NCI-H1048 (cell line): ENCODE measurements at regions not wholly inside any gene's neighbourhood (a gene's known extent, or its start where the extent isn't known, plus 50 kb on each side); places are given as distances from the start of the nearest gene placed in this dataset.
"Not testable (repeated sequence)": the region's sequence is repeated elsewhere in the genome, so short reads cannot be mapped to it uniquely, and the experiment has no call there.

ENCODE experiments used
- DNase-seq: peaks from one replicate; lab custom pipeline; 2025; lab: John Stamatoyannopoulos, UW

DNA sequence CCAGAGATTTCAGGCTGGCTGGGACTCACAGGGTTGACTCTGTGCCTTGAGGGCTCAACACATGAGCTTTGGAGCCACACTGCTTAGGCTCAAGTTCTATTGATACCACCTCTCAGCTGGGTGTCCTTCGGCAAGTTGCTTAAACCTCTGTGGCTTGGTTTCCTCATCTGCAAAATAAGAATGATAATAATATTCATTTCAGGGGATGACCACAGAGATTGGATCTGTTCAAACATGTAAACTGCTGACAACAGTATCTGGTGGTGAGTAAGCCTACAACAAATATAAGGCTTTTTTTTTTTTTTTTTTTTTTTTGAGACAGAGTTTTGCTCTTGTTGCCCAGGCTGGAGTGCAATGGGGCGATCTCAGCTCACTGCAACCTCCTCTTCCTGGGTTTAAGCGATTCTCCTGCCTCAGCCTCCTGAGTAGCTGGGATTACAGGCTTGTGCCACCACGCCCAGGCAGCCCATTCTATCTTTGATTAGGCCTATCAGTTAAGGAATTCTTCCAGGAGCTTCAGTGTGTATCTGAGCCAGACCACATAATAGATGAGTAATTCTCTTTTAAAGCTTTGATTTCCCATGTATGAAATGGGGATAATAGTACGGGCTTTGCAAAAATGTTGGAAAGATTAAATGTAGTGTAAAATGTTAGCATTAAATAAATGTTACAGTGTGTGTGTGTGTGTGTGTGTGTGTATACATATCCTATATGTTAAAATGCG lies 437.6 kb downstream of the PRDM2 start:
- DNase-seq, result no peak

DNA sequence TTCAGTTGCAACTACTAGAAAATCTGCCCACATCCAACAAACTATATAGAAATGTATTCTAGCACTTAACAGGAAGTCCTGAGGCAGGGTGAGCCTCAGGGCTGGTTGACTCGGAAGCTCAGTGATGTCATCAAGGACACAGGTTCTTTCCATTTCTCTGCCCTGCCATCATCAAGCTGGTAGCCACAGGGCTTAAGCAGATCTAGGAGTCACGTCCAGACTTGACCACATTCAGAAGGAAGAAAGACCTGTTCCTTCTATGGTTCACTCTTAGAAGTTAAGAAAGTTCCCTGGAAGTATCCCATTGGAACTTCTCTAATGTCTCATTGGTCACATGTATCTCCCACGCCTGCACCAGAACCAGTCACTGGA lies 438.1 kb downstream of the PRDM2 start:
- DNase-seq, result no peak

DNA sequence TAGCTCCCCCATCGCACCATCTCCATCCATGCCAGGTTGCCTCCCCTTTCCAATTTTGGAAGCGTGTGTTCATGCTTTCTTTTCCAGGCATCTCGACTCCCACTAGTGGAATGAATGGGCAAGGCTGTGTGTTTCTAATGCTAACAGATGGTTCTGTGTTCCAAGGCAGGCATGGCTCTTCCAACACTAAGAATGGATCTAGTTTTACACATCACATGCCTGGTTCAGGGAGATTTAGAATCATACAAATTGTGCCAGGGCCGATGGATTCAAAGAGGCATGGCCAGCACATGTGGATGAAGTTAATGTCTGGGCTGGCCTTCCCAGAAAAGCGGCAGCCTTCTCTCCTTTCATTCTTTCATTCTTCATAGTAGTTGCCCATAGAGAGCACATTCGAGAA lies 438.7 kb downstream of the PRDM2 start:
- DNase-seq, result no peak

GRCh38 chr1:14140831-14141401 lies 440.9 kb downstream of the PRDM2 start:
- DNase-seq, result no peak

GRCh38 chr1:14141656-14142055 lies 441.7 kb downstream of the PRDM2 start:
- DNase-seq, result no peak

- no peak for DNase-seq
These were observed 442.6 kb downstream of the PRDM2 start for GRCh38 chr1:14142397-14143100.

DNA sequence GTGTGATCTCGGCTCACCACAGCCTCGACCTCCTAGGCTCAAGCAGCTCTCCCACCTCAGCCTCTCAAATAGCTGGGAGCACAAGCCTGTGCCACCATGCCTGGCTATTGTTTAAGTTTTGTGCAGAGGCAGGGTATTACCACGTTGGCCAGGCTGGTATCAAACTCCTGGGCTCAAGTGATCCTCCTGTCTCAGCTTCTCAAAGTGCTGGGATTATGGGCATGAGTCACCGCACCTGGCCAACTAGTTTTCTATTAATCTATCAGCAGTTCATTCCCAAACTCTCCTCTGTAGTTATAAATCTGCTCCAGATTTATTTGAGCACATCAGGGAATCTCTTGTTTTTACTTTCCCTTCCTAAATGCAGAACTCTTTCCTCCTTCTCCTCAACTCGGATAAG lies 443.8 kb downstream of the PRDM2 start:
- no peak for DNase-seq

- DNase-seq, result no peak
These were observed 448.5 kb downstream of the PRDM2 start for GRCh38 chr1:14148526-14148925.

DNA sequence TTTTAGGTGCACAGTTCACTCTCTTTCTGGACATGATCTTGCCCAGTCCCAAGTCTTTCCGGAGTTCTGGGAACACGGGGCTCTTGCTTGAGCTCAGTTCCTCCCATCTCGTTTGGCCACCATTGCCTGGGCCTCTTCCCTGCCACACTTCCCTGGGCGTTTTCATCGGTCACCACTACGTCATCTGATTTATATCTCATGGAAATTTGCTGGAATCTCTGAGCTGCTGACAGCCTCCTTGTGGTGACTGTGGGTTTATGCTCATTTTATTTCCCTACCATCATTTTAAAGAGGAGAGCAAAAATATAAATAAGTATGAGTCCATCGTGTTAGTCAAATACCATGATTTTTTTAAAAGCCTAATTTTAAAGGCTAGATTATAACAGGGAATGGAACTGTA lies 449.1 kb upstream of the KAZN start:
- no peak for DNase-seq

- DNase-seq, result no peak
These were observed 441.9 kb upstream of the KAZN start for GRCh38 chr1:14156543-14156942.

DNA sequence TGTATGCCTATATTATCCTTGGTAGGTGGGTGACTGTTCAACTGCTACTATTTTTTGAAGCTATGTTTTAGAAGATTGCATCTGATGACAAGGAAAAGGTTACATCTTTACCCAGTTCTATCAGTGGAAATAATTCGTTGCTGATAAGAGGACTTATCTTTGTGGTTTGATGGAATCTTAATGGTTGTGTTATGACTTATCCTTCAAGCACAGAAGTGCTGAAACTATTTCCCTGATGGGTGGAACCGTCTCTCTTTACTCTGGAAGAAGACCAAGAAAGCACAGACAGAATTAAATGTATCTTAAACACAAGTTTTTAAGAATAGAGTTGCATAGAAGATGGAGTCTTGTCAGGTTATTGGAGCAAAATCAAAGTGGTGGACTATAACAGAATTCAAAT lies 437.7 kb upstream of the KAZN start:
- DNase-seq, result no peak

- no peak for DNase-seq
These were observed 435.2 kb upstream of the KAZN start for GRCh38 chr1:14163246-14163645.

GRCh38 chr1:14165371-14165801 lies 433.1 kb upstream of the KAZN start:
- no peak for DNase-seq

- no peak for DNase-seq
These were observed 430.6 kb upstream of the KAZN start for GRCh38 chr1:14167884-14168283.

DNA sequence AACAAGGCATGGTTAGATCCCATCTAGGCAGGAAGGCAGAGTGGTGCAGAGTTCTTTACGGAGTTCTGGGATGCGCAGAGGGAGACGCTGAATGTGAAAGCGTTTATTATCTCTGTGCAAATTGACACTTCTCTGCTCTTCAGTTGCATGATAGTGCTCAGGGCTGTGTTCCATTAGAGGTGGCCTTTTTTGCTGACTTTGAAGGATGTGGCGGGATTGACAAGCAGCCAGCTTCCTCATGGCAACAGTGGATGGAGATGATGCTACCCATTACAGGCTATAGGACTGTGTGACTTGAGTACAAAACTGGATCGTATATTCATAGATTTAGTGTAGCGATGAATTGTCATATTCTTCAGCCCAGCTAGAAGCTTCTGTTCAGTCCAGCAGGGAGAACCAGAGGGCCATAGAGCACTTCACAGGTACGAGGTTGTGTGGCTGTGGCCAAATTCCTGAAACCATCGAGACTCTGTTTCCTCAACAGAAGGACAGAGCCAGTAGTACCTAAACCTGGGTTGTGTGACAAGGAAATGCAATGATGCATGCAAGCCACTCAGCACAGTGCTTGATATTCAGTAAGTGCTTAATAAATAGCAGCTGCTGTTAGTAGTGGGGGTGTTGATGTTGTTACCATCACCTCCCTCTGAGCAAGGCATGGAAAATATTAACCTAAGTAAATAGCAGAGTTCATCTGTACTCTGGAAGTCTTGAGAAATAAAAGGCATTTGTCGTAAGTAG lies 430.0 kb upstream of the KAZN start:
- DNase-seq, result no peak

DNA sequence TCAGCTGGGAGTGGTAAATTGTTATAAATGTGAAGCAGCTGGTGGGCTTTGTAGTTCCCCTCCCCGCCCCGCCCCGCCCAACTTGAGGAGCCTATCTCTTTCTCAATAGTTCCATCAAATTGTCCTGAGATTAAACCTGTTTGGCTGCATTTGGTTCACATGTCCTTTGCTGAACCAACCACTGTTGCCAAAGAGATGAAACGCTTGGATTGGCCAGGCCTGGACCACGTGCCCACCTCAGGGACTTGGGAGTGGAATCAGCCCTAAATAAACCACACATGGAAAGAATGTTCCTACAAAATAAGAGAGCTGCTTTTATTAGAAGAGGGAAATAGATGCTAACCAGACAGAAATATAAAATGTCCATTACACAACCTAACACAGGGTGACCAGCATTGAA lies 424.9 kb upstream of the KAZN start:
- no peak for DNase-seq

DNA sequence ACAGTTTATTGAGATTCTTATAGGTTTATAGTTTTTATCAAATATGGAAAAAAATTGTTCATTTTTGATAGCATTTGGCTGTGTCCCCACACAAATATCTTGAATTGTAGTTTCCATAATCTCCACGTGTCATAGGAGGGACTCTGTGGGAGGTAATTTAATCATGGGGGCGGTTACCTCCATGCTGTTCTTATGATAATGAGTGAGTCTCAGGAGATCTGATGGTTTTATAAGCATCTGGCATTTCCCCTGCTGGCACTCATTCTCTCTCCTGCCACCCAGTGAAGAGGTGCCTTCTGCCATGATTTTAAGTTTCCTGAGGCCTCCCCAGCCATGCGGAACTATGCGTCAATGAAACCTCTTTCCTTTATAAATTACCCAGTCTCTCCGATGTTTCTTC lies 420.6 kb upstream of the KAZN start:
- DNase-seq, result not testable (repeated sequence)

DNA sequence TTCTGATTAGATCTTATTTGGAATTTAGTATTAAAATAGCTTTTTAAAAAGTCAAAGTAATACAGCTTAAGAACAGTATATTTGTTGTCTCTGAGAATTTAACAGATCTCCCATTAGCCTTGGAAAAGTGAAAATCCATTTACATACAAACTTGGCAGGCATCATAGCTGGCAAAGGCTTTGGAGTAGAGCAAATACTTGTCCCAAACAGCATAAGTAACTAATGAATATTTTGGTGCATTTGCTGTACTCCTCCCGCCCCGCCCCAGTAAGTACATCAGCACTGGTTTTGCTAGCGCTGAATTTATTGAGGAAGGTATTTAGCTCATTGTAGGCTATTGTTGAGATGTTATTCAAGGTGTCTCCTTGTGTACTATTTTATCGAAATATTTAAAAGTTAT lies 417.7 kb upstream of the KAZN start:
- DNase-seq, result no peak

GRCh38 chr1:14181191-14181795 lies 417.2 kb upstream of the KAZN start:
- DNase-seq, result no peak

- DNase-seq, result no peak
These were observed 415.6 kb upstream of the KAZN start for GRCh38 chr1:14182856-14183255.

DNA sequence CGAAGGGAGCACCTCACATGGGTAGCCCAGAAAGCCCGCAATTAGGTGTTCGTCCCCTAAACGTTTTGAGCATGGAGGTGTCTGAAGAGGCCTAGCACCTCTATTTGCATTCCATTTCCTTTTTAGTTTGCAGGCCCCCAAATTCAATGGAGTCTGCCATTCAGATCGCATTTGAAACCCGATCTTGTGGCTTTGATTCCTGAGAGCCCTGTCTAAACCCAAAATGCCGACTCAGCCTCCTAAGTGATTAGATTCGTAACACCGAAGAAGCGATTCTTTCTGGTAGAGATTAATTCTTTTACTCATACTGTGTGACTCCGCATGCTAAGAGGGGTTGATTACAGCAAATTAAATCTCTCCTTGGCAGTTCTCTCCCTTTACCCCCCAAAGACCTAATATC lies 415.2 kb upstream of the KAZN start:
- DNase-seq, result no peak

GRCh38 chr1:14184454-14184853 lies 414.0 kb upstream of the KAZN start:
- no peak for DNase-seq
